HCT116 (cell line): ENCODE measurements at regions not wholly inside any gene's neighbourhood (a gene's known extent, or its start where the extent isn't known, plus 50 kb on each side); places are given as distances from the start of the nearest gene placed in this dataset.

Source experiments
- CTCF ChIP-seq, 3 experiments: fragments of 200-600 bp in 1 of 3; sonication (generic) in 1 of 3; IDR thresholded peaks in 2 of 3; conservative IDR thresholded peaks in 1 of 3; 2 replicates each; pipeline ENCODE4 v1.5.1; 2012 to 2017; ENCODE audit warnings: low read depth in 2 of 3, low read length in 2 of 3, antibody characterized with exemption in 1 of 3, borderline replicate concordance in 1 of 3, control low read depth in 1 of 3, mild to moderate bottlenecking in 1 of 3, mixed read lengths in 1 of 3, mixed run types in 1 of 3, moderate library complexity in 1 of 3; ENCODE audit not compliant: insufficient read depth in 1 of 3
- EZH2 ChIP-seq: fragments of 200-600 bp; sonication (generic); IDR thresholded peaks from 2 replicates; pipeline ENCODE4 v1.6.1; 2017; ENCODE audit warnings: antibody characterized with exemption, mixed run types
- YY1 ChIP-seq: IDR thresholded peaks from 2 replicates; pipeline ENCODE4 v1.6.1; 2011; ENCODE audit warnings: low read length, low read depth, moderate library complexity, mild to moderate bottlenecking; ENCODE audit not compliant: insufficient replicate concordance; ENCODE audit errors: extremely low read depth

GRCh38 chr14:71187633-71188356, 280.5 kb downstream of the PCNX1 start:
- no peak for TF ChIP-seq YY1
- no peak for TF ChIP-seq EZH2
- TF ChIP-seq CTCF (IDR thresholded peaks at IDR 0.05 in 2 of 3, conservative IDR thresholded peaks at IDR 0.05 in 1 of 3; ENCODE audit: borderline replicate concordance in 1 of 3, insufficient read depth in 1 of 3, low read depth in 2 of 3, low read length in 2 of 3), result no peak
